HG03469 (cell line): ENCODE measurements at regions not wholly inside any gene's neighbourhood (a gene's known extent, or its start where the extent isn't known, plus 50 kb on each side); places are given as distances from the start of the nearest gene placed in this dataset.

Experiments used
- ATAC-seq: cut with Tn5 transposase; IDR thresholded peaks from one replicate; pipeline ENCODE4 v1.9.1; 2021; ENCODE audit warnings: mild to moderate bottlenecking, moderate library complexity, moderate number of reproducible peaks; ENCODE audit not compliant: unreplicated experiment

- ATAC-seq: no peak
Measured at GRCh38 chr9:38232895-38233294, 159.6 kb upstream of the ALDH1B1 start.

- ATAC-seq: no peak
Measured at GRCh38 chr9:38229504-38230155, 160.6 kb upstream of the SHB start.

GRCh38 chr9:38229104-38229500 lies 160.1 kb upstream of the SHB start:
- no peak for ATAC-seq

GRCh38 chr9:38228331-38229103 lies 159.5 kb upstream of the SHB start:
- ATAC-seq: no peak

GRCh38 chr9:38227656-38228055 lies 158.6 kb upstream of the SHB start:
- no peak for ATAC-seq

GRCh38 chr9:38227061-38227540 lies 158.1 kb upstream of the SHB start:
- ATAC-seq: no peak

GRCh38 chr9:38226491-38226951 lies 157.5 kb upstream of the SHB start:
- no peak for ATAC-seq

- ATAC-seq: no peak
Measured at GRCh38 chr9:38224941-38225340, 155.9 kb upstream of the SHB start.

GRCh38 chr9:38216572-38216971 lies 147.5 kb upstream of the SHB start:
- ATAC-seq: no peak

GRCh38 chr9:38215465-38215864 lies 146.4 kb upstream of the SHB start:
- no peak for ATAC-seq

GRCh38 chr9:38214432-38214831 lies 145.4 kb upstream of the SHB start:
- ATAC-seq: no peak

GRCh38 chr9:38213631-38214299 lies 144.7 kb upstream of the SHB start:
- no peak for ATAC-seq

GRCh38 chr9:38212016-38212415 lies 143.0 kb upstream of the SHB start:
- no peak for ATAC-seq

GRCh38 chr9:38211002-38211401 lies 142.0 kb upstream of the SHB start:
- ATAC-seq: no peak

- no peak for ATAC-seq
Measured at GRCh38 chr9:38208206-38208901, 139.3 kb upstream of the SHB start.

- no peak for ATAC-seq
Measured at GRCh38 chr9:38207247-38207778, 138.3 kb upstream of the SHB start.

GRCh38 chr9:38205279-38205678 lies 136.3 kb upstream of the SHB start:
- no peak for ATAC-seq

- ATAC-seq: no peak
Measured at GRCh38 chr9:38202336-38202938, 133.4 kb upstream of the SHB start.

GRCh38 chr9:38201844-38202243 lies 132.8 kb upstream of the SHB start:
- ATAC-seq: no peak

GRCh38 chr9:38200431-38200830 lies 131.4 kb upstream of the SHB start:
- no peak for ATAC-seq
